ENCODE measurements at regions not wholly inside any gene's neighbourhood (a gene's known extent, or its start where the extent isn't known, plus 50 kb on each side); places are given as distances from the start of the nearest gene placed in this dataset.
A peak's percentile ranks its signal among the peaks of the same experiment; 100 is the strongest.

DNA sequence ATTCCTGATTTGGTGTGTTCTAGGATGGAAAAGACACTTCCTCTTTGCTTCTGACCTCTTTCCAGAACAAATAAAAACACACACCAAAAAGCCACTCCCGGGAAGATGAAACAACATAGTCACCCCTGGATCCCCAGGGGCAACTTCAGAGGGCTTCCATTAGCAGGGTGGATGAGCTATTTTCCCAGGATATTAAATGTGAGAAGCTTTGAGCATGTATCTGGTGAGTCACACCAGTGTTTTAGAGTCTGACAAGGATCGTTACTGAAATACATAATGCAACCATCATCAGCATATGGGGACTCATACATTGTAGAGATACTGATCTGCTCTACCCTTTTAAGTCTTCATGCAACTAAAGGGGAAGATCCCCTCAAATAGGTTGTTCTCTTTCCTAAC is 115.5 kb upstream of the ZNF438 start:
- no peak for DNase-seq

- DNase-seq = no peak
Measured at GRCh38 chr10:31148951-31149350, 117.3 kb upstream of the ZNF438 start.

GRCh38 chr10:31149835-31150512 is 118.3 kb upstream of the ZNF438 start:
- no peak for DNase-seq

GRCh38 chr10:31151301-31151700 is 119.6 kb upstream of the ZNF438 start:
- no peak for DNase-seq

GRCh38 chr10:31152421-31153135 is 120.9 kb upstream of the ZNF438 start:
- DNase-seq = peak; percentile 25

GRCh38 chr10:31153161-31153560 is 121.5 kb upstream of the ZNF438 start:
- no peak for DNase-seq

GRCh38 chr10:31153692-31154091 is 122.0 kb upstream of the ZNF438 start:
- DNase-seq = no peak

- no peak for DNase-seq
Measured at GRCh38 chr10:31154996-31155395, 123.3 kb upstream of the ZNF438 start.

- no peak for DNase-seq
Measured at GRCh38 chr10:31157123-31158010, 125.7 kb upstream of the ZNF438 start.

DNA sequence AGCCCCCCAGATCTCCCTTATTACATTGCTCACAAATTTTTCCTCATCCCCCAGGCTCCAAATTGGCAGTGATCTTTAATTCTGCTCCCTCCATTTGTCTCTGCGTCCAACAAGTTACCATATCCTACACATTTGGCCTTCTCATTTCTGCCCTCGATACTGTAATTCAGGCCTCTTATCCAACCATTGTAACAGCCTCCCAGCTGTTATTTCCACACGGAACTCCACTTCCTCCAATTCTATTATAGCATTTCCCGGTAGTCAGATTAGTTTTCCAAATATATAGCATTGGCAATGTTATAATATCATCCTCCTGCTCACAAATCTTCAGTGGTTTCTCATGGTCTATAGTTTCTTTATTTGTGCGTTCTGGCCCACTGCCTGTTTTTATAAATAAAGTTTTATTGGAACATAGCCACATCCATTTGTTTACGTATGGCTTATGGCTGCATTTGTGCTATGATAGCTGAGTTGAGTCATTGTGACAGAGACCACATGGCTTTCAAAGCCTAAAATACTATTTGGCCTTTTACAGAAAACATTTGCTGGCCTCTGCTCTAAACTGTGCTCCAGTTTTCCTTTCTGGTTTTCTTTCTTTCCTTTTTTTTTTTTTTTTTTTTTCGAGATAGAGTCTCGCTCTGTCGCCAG is 126.5 kb upstream of the ZNF438 start:
- DNase-seq = no peak

DNA sequence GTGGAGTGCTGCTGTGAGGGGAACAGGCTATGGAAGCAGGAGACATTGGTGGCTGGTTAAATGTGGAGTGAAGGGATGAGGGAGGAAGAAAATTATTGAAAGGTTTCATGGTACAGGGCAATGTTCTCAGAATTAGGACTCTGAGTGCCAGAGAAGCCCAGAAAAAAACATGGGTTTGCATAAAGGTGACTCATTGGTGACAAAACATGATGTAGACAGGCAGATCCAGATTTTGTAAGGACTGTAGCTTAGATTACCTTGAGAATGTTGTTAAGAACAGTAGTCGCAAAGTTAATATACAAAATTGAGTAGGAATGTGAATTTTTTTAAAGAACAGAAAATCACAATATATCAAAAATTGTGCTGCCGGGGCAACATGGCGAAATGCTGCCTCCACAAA is 134.9 kb upstream of the ZNF438 start:
- DNase-seq = no peak

DNA sequence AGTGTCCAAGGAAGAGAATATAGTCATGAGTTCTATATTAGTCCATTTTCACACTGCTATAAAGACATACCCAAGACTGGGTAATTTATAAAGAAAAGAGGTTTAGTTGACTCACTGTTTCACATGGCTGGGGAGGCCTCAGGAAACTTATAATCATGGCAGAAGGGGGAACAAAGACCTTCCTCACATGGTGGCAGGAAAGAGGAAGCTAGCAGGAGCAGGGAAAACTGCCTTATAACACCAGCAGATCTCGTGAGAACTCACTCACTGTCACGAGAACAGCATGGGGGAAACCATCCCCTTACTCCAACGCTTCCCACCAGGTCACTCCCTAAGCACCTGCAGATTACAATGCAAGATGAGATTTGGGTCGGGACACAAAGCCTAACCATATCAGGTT is 139.0 kb upstream of the ZNF438 start:
- DNase-seq = no peak

- no peak for DNase-seq
Measured at GRCh38 chr10:31171402-31172083, 139.9 kb upstream of the ZNF438 start.

DNA sequence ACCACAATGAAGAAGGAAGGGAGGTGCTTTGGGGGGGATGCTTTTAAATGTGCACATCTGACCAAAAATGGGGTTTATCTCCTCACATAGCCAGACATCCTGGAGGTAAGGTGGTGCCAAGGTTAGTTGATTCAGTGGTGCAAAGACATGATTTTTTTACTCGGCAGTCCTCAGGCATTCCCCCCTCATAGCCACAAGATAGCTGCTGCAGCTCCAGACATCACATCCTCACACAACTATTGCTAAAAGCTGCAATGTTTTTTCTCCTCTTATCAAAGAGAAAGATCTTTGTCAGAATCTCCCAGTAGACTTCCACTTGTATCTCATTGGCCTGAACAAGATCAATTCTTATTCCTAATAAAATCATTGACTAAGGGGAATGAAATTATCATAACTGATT is 141.3 kb upstream of the ZNF438 start:
- no peak for DNase-seq

DNA sequence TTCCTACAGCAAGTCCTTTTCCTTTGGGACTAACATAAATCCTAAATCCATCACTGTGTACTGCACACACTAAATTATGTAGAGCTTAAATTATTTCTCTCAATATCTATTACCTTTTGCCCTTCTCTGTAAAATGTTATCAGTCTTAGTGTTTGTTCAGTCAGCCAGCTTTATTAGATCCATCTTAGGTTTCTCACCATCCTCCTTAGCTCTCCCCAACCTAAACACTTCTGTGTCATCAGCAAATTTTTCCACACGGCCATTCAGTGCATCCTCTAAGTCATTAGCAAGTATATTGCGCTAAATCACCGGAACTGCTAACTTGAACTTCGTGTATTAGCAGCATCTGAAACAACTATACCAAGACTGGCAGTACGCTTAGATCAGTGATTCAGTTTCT is 142.1 kb upstream of the ZNF438 start:
- DNase-seq = no peak

DNA sequence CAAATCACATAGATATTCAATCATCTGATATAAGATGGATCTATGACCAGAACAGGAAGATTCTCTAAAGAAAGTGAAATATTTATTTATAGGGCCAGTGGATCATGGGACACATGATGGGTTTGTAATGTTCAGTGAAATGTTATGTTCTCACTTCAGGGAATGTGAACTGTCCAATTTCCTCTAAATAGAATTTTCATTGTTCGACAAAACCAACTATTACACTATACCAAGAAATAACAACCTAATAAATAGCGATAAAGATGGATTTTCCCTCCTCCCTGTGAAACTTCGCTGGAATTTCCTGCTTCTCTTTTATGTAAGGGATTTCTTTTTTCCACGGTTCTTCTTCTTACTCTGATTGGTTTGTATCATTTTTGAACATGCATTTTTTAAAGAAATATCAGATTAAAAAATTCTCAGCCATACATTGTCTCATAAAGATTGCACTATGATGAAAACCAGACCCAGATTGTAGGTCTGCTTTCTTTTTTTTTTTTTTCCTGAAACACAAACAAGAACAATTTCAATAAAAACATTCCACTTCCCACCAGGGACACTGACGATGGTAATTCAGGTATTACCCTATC is 139.8 kb upstream of the ZEB1 start:
- DNase-seq = no peak

DNA sequence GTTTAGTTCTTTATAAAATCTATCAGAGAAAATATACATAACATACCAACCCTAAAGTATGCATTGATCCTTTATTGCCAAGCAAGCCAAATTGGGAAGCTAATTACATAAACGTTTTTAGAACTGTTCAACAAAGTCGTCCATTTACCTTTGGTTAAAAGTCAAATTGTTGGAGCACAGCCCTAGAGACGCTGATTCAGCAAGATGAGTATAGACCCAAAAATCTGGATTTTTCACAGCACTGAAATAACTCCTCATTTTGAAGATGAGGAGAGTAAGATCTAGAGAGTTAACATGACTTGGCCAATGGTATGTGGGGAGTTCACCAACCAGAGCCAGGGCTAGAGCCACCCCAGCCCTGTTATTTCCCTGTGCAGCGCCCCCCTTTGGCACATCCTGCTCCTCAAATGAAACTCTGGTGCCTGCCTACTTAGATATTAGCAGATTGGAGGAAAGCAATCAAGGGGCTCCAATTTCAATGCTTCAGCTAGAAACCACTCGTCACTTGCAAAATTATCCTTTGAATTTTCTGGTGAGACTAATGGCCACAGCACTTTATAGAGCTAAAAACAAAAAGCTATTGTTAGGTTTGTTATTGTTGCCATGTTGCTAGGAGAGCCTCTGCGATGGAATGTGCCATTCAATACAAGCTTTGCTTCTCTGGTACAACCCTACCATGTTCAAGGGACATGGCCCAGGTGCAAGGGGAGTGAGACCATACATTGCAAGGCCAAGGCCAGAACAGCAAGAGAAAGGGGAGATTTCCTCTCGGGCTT is 132.6 kb upstream of the ZEB1 start:
- no peak for DNase-seq

- DNase-seq = no peak
Measured at GRCh38 chr10:31187182-31187581, 131.8 kb upstream of the ZEB1 start.

DNA sequence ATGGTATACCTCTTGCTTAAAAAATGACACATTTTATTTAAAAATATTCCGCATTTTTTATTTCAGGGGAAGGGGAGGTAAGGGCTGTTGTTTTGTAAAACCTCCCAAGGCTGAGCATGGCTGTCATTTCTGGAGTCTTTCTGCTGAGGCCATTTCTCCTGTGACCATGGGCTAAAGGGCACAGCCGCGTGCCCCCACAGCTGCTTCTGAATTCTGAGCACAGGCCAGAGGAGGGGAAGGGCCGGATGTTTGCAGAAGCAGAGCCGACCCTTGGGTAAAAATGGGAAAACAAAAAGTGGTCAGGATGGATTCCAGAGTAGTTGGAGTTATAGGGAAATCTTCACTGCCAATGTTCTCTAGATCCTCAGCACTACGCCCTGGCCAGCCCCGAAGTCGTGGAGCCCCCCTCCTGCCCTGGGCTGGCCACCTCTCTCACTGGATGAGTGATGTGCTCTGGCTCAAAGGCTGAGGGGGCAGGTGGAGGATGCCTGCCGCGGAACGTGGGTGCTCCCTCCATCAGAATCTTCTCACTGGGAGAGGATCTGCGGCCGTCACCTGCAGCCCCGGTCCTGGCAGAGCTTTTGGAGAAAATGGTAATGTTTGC is 131.3 kb upstream of the ZEB1 start:
- DNase-seq = no peak

DNA sequence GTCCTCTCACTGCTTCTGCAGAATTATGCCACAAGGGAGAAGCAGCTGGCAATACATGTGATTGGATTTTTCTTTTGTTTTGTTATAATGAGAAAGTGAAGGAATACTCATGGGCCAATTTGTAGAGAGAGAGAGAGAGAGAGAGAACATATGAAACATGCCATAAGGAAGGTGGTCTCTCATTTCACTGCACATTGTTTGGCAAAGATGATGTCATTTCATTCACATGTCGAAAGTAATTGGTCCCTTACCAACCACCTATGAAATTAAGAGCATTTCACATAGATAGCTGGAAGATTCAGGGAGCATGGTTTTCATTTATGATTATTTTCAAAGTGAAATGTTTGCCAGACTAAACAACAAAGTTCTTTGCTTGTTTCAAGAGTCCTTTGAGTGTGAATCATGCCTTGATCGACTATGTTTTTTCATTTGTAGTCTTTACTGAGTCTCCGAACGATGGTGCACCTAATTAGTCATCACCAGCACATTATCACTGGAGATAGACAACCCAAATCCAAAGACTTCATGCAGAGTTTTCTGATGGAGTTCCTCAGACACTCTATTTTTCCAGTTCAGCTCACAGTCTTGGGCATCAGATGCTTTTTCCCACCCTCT is 130.1 kb upstream of the ZEB1 start:
- DNase-seq = no peak

DNA sequence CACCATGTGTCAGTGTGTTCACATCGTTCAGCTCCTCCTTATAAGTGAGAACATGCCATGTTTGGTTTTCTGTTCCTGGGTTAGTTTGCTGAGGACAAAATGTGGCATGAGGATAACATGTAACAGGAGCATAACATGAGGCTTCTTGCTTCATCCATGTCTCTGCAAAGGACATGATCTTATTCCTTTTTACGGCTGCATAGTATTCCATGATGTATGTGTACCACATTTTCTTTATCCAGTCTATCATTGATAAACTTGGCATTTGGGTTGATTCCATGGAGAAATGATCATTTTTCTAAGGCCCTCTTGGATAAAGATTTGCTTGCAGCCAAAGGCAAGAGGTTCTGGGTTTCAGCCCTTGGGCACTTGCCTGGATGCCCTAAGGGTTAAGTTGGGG is 128.5 kb upstream of the ZEB1 start:
- DNase-seq = no peak

Data from hematopoietic multipotent progenitor cell treated with erythropoietin and hydrocortisone succinate and interleukin-3 and kit ligand, for 6 days (in vitro differentiated cells).